ENCODE measurements at regions not wholly inside any gene's neighbourhood (a gene's known extent, or its start where the extent isn't known, plus 50 kb on each side); places are given as distances from the start of the nearest gene placed in this dataset.

GRCh38 chr12:29867823-29868222 is 84.1 kb upstream of the TMTC1 start:
- no peak for FAIRE-seq
- Histone ChIP-seq H3K9me1 (ENCODE audit: control insufficient read depth, extremely low read depth, insufficient read depth, low read length) (no peaks in the 10 kb centered on the region), H3K9me3 (ENCODE audit: control insufficient read depth, low read depth, low read length) (no peaks in the 10 kb centered on the region), H3K27me3 (ENCODE audit: control insufficient read depth, extremely low read depth, insufficient read depth, low read length) (no peaks in the 10 kb centered on the region), H2AFZ (ENCODE audit: control insufficient read depth, low read length) (no peak overlapping the region), H3K4me2 (ENCODE audit: control insufficient read depth, extremely low read depth, insufficient read depth, low read depth, low read length) (no peak overlapping the region), H3K36me3 (ENCODE audit: control insufficient read depth in 2 of 2, extremely low read depth in 1 of 2, insufficient read depth in 2 of 2, low read length in 2 of 2) (no peaks in the 10 kb centered on the region), H4K20me1 (ENCODE audit: control insufficient read depth, extremely low read depth, insufficient read depth, low read length) (no peaks in the 10 kb centered on the region), H3K27ac (ENCODE audit: control insufficient read depth, insufficient read depth, low read length) (no peak overlapping the region), H3K79me2 (ENCODE audit: control insufficient read depth, insufficient read depth, low read length) (no peaks in the 10 kb centered on the region), H3K4me3 (ENCODE audit: control insufficient read depth in 2 of 3, extremely low read depth in 1 of 3, insufficient read depth in 2 of 3, low read depth in 1 of 3, low read length in 3 of 3) (no peak overlapping the region), H3K9ac (ENCODE audit: control insufficient read depth, extremely low read depth, insufficient read depth, low read length) (no peak overlapping the region), H3K4me1 (ENCODE audit: control insufficient read depth, extremely low read depth, insufficient read depth, low read length) (no peaks in the 10 kb centered on the region)
- TF ChIP-seq CTCF (optimal IDR thresholded peaks at IDR 0.05 in 1 of 3, IDR thresholded peaks at IDR 0.05 in 1 of 3, conservative IDR thresholded peaks at IDR 0.05 in 1 of 3; ENCODE audit: extremely low read depth in 1 of 3, insufficient read depth in 2 of 3, low read length in 3 of 3): no peak
- no peak for TF ChIP-seq EZH2 (IDR thresholded peaks at IDR 0.05; ENCODE audit: low read length)
- dilution Hi-C loops (cut with MboI; ENCODE audit: extremely low pct_ligation_motif_present, low sequenced_read_pairs): no loop called here
- DNase-seq (ENCODE audit: low read depth, low spot score): no peak

GRCh38 chr12:29863665-29864064 is 79.9 kb upstream of the TMTC1 start:
- peaks cover under 1% of the 10 kb centered on the region for H3K4me1 ChIP-seq (ENCODE audit: control insufficient read depth, extremely low read depth, insufficient read depth, low read length)
- no peak overlapping the region for H3K27ac ChIP-seq (ENCODE audit: control insufficient read depth, insufficient read depth, low read length)
- no peaks in the 10 kb centered on the region for H3K79me2 ChIP-seq (ENCODE audit: control insufficient read depth, insufficient read depth, low read length)
- H3K9me3 ChIP-seq (ENCODE audit: control insufficient read depth, low read depth, low read length): no peaks in the 10 kb centered on the region
- FAIRE-seq (no peak), DNase-seq (ENCODE audit: low read depth, low spot score) (no peak)
- no peaks in the 10 kb centered on the region for H3K9me1 ChIP-seq (ENCODE audit: control insufficient read depth, extremely low read depth, insufficient read depth, low read length)
- no peak overlapping the region for H3K4me3 ChIP-seq (ENCODE audit: control insufficient read depth in 2 of 3, extremely low read depth in 1 of 3, insufficient read depth in 2 of 3, low read depth in 1 of 3, low read length in 3 of 3)
- H3K27me3 ChIP-seq (ENCODE audit: control insufficient read depth, extremely low read depth, insufficient read depth, low read length): no peaks in the 10 kb centered on the region
- no peaks in the 10 kb centered on the region for H3K36me3 ChIP-seq (ENCODE audit: control insufficient read depth in 2 of 2, extremely low read depth in 1 of 2, insufficient read depth in 2 of 2, low read length in 2 of 2)
- H2AFZ ChIP-seq (ENCODE audit: control insufficient read depth, low read length): no peak overlapping the region
- H3K4me2 ChIP-seq (ENCODE audit: control insufficient read depth, extremely low read depth, insufficient read depth, low read depth, low read length): no peak overlapping the region
- TF ChIP-seq CTCF (optimal IDR thresholded peaks at IDR 0.05 in 1 of 3, IDR thresholded peaks at IDR 0.05 in 1 of 3, conservative IDR thresholded peaks at IDR 0.05 in 1 of 3; ENCODE audit: extremely low read depth in 1 of 3, insufficient read depth in 2 of 3, low read length in 3 of 3): no peak
- TF ChIP-seq EZH2 (IDR thresholded peaks at IDR 0.05; ENCODE audit: low read length): no peak
- dilution Hi-C loops (cut with MboI; ENCODE audit: extremely low pct_ligation_motif_present, low sequenced_read_pairs): no loop called here
- H3K9ac ChIP-seq (ENCODE audit: control insufficient read depth, extremely low read depth, insufficient read depth, low read length): no peak overlapping the region
- H4K20me1 ChIP-seq (ENCODE audit: control insufficient read depth, extremely low read depth, insufficient read depth, low read length): no peaks in the 10 kb centered on the region

All from keratinocyte (primary cell).